Neural cell (in vitro differentiated cells): ENCODE measurements at regions not wholly inside any gene's neighbourhood (a gene's known extent, or its start where the extent isn't known, plus 50 kb on each side); places are given as distances from the start of the nearest gene placed in this dataset.

Experiments used
- EP300 ChIP-seq: fragments of 450-650 bp; conservative IDR thresholded peaks from 2 replicates; pipeline ENCODE4 v1.6.1; 2014; ENCODE audit warnings: antibody characterized with exemption, mild to moderate bottlenecking, moderate library complexity; ENCODE audit not compliant: poor library complexity, severe bottlenecking
- EZH2 ChIP-seq: fragments of 200-600, 300-800 bp; shearing (Covaris generic), sonication (generic); IDR thresholded peaks from 2 replicates; pipeline ENCODE4 v1.6.1; 2014; ENCODE audit warnings: antibody characterized with exemption, low read length, borderline replicate concordance, mild to moderate bottlenecking; ENCODE audit not compliant: insufficient read depth, poor library complexity, severe bottlenecking
- MXI1 ChIP-seq: fragments of 450-650 bp; conservative IDR thresholded peaks from 2 replicates; pipeline ENCODE4 v1.6.1; 2014; ENCODE audit warnings: antibody characterized with exemption, mild to moderate bottlenecking; ENCODE audit not compliant: poor library complexity, severe bottlenecking
- POLR2AphosphoS5 ChIP-seq: IDR thresholded peaks from 2 replicates; pipeline ENCODE4 v1.6.1; 2012
- RAD21 ChIP-seq: fragments of 450-650 bp; conservative IDR thresholded peaks from 2 replicates; pipeline ENCODE4 v1.6.1; 2014; ENCODE audit warnings: antibody characterized with exemption, mild to moderate bottlenecking, moderate library complexity
- SMC3 ChIP-seq: fragments of 450-650 bp; conservative IDR thresholded peaks from 2 replicates; pipeline ENCODE4 v1.6.1; 2014; ENCODE audit warnings: antibody characterized with exemption, mild to moderate bottlenecking, moderate library complexity; ENCODE audit not compliant: poor library complexity
- TAF1 ChIP-seq: IDR thresholded peaks from 2 replicates; pipeline ENCODE4 v1.6.1; 2012; ENCODE audit warnings: low read depth
- TF ChIP-seq, protein P1 (sequence below): fragments of 450-650 bp; IDR thresholded peaks from 2 replicates; pipeline ENCODE4 v1.5.1; 2014; ENCODE audit warnings: antibody characterized with exemption, mild to moderate bottlenecking, moderate library complexity; ENCODE audit not compliant: poor library complexity, severe bottlenecking
- TF ChIP-seq, protein P2 (sequence below): IDR thresholded peaks from 2 replicates; pipeline ENCODE4 v1.6.1; 2012; ENCODE audit warnings: borderline replicate concordance

DNA sequence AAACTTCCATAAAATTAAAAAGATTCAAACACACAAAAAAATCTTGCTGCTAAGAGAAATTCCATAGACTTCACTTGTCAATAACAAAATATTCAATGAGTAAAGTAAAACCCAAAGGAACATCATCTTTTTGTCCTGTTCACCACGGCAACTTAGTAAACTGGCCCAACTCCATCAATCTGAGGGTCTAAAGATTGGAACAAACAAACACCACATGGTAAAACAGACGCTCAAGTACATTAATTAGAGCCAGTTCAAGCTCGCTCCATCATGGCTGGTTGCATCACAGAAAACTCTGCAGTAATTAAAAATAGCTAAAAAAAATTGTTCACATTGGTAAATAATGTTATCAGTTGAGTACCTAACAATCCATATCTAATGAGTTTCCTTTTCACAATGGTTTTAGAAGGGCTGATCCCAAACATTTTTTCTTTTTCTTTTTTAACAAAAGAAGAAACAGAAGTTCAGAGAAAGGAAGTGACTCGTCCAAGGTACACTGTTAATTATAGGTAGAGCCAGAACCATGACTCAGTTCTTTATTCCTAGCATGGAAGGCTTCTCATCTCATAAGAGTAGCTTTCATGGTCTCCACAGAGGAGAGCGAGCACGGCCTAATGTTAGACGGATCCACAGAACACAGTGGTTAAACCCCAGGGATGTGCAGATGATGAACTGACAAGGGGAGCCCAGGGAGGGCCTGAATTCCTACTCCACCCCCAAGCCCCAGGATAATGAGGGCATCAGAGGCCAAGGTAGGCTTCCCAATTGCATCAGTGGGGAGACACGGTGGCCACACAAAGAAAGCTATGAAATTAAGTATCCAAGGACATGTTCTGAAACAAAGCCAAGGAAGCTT lies 79.2 kb upstream of the ARHGEF3 start:
- TF ChIP-seq, protein P1, sequence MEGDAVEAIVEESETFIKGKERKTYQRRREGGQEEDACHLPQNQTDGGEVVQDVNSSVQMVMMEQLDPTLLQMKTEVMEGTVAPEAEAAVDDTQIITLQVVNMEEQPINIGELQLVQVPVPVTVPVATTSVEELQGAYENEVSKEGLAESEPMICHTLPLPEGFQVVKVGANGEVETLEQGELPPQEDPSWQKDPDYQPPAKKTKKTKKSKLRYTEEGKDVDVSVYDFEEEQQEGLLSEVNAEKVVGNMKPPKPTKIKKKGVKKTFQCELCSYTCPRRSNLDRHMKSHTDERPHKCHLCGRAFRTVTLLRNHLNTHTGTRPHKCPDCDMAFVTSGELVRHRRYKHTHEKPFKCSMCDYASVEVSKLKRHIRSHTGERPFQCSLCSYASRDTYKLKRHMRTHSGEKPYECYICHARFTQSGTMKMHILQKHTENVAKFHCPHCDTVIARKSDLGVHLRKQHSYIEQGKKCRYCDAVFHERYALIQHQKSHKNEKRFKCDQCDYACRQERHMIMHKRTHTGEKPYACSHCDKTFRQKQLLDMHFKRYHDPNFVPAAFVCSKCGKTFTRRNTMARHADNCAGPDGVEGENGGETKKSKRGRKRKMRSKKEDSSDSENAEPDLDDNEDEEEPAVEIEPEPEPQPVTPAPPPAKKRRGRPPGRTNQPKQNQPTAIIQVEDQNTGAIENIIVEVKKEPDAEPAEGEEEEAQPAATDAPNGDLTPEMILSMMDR, result no peak
- no peak for TF ChIP-seq RAD21
- TF ChIP-seq, protein P2, sequence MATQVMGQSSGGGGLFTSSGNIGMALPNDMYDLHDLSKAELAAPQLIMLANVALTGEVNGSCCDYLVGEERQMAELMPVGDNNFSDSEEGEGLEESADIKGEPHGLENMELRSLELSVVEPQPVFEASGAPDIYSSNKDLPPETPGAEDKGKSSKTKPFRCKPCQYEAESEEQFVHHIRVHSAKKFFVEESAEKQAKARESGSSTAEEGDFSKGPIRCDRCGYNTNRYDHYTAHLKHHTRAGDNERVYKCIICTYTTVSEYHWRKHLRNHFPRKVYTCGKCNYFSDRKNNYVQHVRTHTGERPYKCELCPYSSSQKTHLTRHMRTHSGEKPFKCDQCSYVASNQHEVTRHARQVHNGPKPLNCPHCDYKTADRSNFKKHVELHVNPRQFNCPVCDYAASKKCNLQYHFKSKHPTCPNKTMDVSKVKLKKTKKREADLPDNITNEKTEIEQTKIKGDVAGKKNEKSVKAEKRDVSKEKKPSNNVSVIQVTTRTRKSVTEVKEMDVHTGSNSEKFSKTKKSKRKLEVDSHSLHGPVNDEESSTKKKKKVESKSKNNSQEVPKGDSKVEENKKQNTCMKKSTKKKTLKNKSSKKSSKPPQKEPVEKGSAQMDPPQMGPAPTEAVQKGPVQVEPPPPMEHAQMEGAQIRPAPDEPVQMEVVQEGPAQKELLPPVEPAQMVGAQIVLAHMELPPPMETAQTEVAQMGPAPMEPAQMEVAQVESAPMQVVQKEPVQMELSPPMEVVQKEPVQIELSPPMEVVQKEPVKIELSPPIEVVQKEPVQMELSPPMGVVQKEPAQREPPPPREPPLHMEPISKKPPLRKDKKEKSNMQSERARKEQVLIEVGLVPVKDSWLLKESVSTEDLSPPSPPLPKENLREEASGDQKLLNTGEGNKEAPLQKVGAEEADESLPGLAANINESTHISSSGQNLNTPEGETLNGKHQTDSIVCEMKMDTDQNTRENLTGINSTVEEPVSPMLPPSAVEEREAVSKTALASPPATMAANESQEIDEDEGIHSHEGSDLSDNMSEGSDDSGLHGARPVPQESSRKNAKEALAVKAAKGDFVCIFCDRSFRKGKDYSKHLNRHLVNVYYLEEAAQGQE, result no peak
- TF ChIP-seq EZH2, result no peak
- TF ChIP-seq EP300, result no peak
- TF ChIP-seq TAF1, result no peak
- TF ChIP-seq SMC3, result no peak
- TF ChIP-seq POLR2AphosphoS5, result no peak
- no peak for TF ChIP-seq MXI1
